ENCODE measurements at regions not wholly inside any gene's neighbourhood (a gene's known extent, or its start where the extent isn't known, plus 50 kb on each side); places are given as distances from the start of the nearest gene placed in this dataset.

DNA sequence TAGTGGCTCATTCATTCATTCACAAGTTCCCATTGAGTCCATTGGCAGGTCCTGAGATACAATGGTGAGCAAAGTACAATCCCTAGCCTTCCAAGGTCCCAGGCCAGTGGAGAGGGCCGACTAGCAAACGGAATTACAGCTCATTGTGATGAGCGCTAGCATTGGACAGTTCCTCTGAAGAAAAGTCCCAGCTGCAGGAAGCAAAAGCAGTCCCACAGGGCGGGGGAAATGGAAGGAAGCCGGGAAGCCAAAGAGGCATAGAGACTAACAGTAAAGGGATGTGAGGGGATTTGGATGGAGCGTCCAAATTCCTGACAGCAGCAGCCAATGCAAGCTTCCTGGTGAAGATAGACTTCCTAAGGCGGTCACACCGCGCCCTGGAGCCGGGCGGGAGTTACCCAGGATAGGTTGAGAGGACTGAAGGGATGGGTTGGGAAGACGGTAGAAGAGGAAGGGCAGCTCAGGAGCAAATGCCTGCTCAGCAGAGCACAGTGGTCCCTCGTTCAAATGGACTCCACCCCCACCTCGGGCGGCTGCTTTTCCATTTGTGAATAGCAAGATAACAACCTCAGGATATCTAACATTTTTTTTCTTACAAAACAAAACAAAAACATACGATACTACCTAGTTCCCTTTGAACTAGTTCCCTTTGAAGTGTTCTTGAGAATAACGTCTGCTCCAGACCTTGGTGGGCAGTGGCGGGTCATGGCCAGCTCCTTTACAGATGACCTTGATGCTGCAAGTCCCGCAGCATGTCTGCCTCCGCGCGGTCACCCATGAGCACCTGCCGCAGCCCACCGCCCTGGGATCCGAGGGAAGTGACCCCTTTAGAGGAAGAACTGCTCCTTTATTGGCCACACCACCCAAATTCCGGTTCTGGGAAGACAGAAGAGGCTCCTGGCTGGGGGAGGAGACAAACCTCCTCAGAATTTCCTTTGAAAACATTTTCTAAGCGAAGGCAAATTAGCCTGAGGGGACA, 132.9 kb downstream of the RASSF10 start:
- Histone ChIP-seq H3K4me3 (ENCODE audit: extremely low read depth in 1 of 4, insufficient read depth in 2 of 4, low read depth in 3 of 4, low read length in 4 of 4) (no peak overlapping the region), H2BK15ac (ENCODE audit: low read length) (no peak overlapping the region), H3K56ac (replicated peaks; ENCODE audit: insufficient read length, low read depth, low read length) (no peak overlapping the region), H2BK120ac (replicated peaks; ENCODE audit: low read depth, low read length) (no peak overlapping the region), H2BK12ac (ENCODE audit: low read depth, low read length) (no peak overlapping the region), H3K9ac (replicated peaks in 1 of 4; ENCODE audit: extremely low read depth in 1 of 4, low read depth in 3 of 4, low read length in 3 of 4) (no peak overlapping the region; a peak in 1 of 7 replicates), H3K4me2 (ENCODE audit: insufficient read depth in 1 of 2, low read depth in 2 of 2, low read length in 2 of 2) (no peak overlapping the region), H3K4ac (replicated peaks; ENCODE audit: insufficient read length, low read depth, low read length) (no peak overlapping the region), H2AFZ (ENCODE audit: low read length) (no peak overlapping the region), H3K36me3 (ENCODE audit: control insufficient read depth in 2 of 4, insufficient read depth in 4 of 4, low read length in 3 of 4) (no peaks in the 10 kb centered on the region), H3K4me1 (replicated peaks in 1 of 4; ENCODE audit: control insufficient read depth in 3 of 4, insufficient read depth in 4 of 4, low read length in 3 of 4) (peaks cover 0 to 5% (median 0%) of the 10 kb centered on the region in 4 experiments; a peak in 1 of 7 replicates), H2BK20ac (ENCODE audit: low read length) (no peak overlapping the region), H4K91ac (replicated peaks; ENCODE audit: insufficient read length, low read length) (no peak overlapping the region), H3K9me3 (ENCODE audit: insufficient read depth in 2 of 2, low read depth in 1 of 2, low read length in 1 of 2) (no peaks in the 10 kb centered on the region), H2BK5ac (ENCODE audit: low read depth, low read length) (no peak overlapping the region), H3K18ac (ENCODE audit: extremely low read depth, low read length) (no peak overlapping the region), H3K79me1 (ENCODE audit: low read depth, low read length) (no peaks in the 10 kb centered on the region), H4K5ac (ENCODE audit: insufficient read length, low read depth, low read length) (no peak overlapping the region), H3K27me3 (replicated peaks in 1 of 4; ENCODE audit: control insufficient read depth in 3 of 4, extremely low read depth in 1 of 4, insufficient read depth in 3 of 4, low read length in 3 of 4) (no peaks in the 10 kb centered on the region), H3K23ac (ENCODE audit: insufficient read length) (no peak overlapping the region), H2AK5ac (ENCODE audit: low read depth, low read length) (no peak overlapping the region), H3K27ac (ENCODE audit: low read depth, low read length) (no peak overlapping the region), H3K23me2 (ENCODE audit: low read depth, low read length) (no peaks in the 10 kb centered on the region), H4K20me1 (replicated peaks in 1 of 2; ENCODE audit: control insufficient read depth in 1 of 2, insufficient read depth in 2 of 2, low read length in 2 of 2) (no peaks in the 10 kb centered on the region), H3K14ac (ENCODE audit: insufficient read length) (no peak overlapping the region), H3K79me2 (ENCODE audit: control insufficient read depth in 1 of 2, insufficient read depth in 2 of 2, low read length in 2 of 2) (no peaks in the 10 kb centered on the region), H4K8ac (ENCODE audit: extremely low read depth, insufficient read depth, low read length) (no peak overlapping the region; the same call in 1 of the 2 replicates)
- CTCF ChIA-PET (ENCODE audit: partially characterized antibody) = interaction anchor here (0.9 to 1.5 kb wide), 6 partner anchors 10 to 177 kb away, joined by 3 to 6 read pairs (median 4); no protein-coding TSS in a partner anchor
- DNase-seq (ENCODE audit: low read depth in 1 of 2, low spot score in 2 of 2) = no peak
- POLR2A ChIA-PET (ENCODE audit: partially characterized antibody) = no interaction called here
- WGBS, 2 experiments (ENCODE audit: extremely low coverage in 1 of 2, insufficient coverage in 1 of 2, insufficient read length in 1 of 2, insufficient replicate concordance in 2 of 2, low coverage in 1 of 2, low lambda C conversion rate in 2 of 2, missing lambda C conversion rate in 1 of 2) = 87% methylated on average over 27 of the region's 27 CpGs; no CpG with 5 or more reads in 1 of the 2 experiments
- no peak for FAIRE-seq
- TF ChIP-seq CBX5 (IDR thresholded peaks at IDR 0.05; ENCODE audit: low read depth, low read length) (no peak), SIN3A (conservative IDR thresholded peaks at IDR 0.05 in 1 of 2, IDR thresholded peaks at IDR 0.05 in 1 of 2; ENCODE audit: low read depth in 1 of 2, low read length in 2 of 2) (no peak), GABPA (IDR thresholded peaks at IDR 0.05; ENCODE audit: borderline replicate concordance, insufficient read depth, low read length) (no peak)
